IMR-90 (cell line): ENCODE measurements at regions not wholly inside any gene's neighbourhood (a gene's known extent, or its start where the extent isn't known, plus 50 kb on each side); places are given as distances from the start of the nearest gene placed in this dataset.

Experiments used
- ATAC-seq: fragments of 200-7000 bp; cut with Tn5 transposase; 2 replicates; pipeline ENCODE4 v1.9.1; 2020; ENCODE audit warnings: low read depth, mild to moderate bottlenecking, moderate library complexity
- BruUV-seq: library from RNA; stranded (reverse); fragments of 400-500 nt; replicated peaks from 2 replicates; lab custom pipeline; 2021; lab: Mats Ljungman, UMichigan
- CTCF ChIA-PET: fragments of 300-600 bp; formaldehyde crosslinking; extraction: SDS; loops from one replicate; lab custom pipeline; 2021; ENCODE audit warnings: antibody characterized with exemption; lab: Yijun Ruan, JAX
- POLR2A ChIA-PET: fragments of 300-600 bp; sonication (Branson Sonifier 250); formaldehyde crosslinking; loops from one replicate; lab custom pipeline; 2022; ENCODE audit warnings: antibody characterized with exemption; ENCODE audit not compliant: unreplicated experiment; lab: Charles Lee
- DNase-seq: peaks from one replicate; pipeline ENCODE4 v3.0.0; 2013
- H2AFZ ChIP-seq: replicated peaks from 2 replicates; pipeline ENCODE3; 2013; ENCODE audit warnings: low read length, mild to moderate bottlenecking; ENCODE audit not compliant: poor library complexity
- H2AK5ac ChIP-seq: 2 replicates; pipeline ENCODE4 v1.6.1; 2013; ENCODE audit warnings: low read depth, low read length, inconsistent platforms
- H2AK9ac ChIP-seq: replicated peaks from 2 replicates; pipeline ENCODE3; 2013; ENCODE audit warnings: mild to moderate bottlenecking, low read depth, low read length, moderate library complexity; ENCODE audit not compliant: poor library complexity
- H2BK120ac ChIP-seq: 2 replicates; pipeline ENCODE4 v1.6.1; 2013; ENCODE audit warnings: low read depth, low read length, inconsistent platforms
- H2BK15ac ChIP-seq: 3 replicates; pipeline ENCODE4 v1.6.1; 2013; ENCODE audit warnings: low read depth, low read length, inconsistent platforms
- H2BK20ac ChIP-seq: 2 replicates; pipeline ENCODE4 v1.6.1; 2013; ENCODE audit warnings: low read depth, mild to moderate bottlenecking, inconsistent platforms, low read length, moderate library complexity
- H2BK5ac ChIP-seq: 2 replicates; pipeline ENCODE4 v1.6.1; 2013; ENCODE audit warnings: mild to moderate bottlenecking, low read depth, low read length, inconsistent platforms; ENCODE audit not compliant: poor library complexity, severe bottlenecking
- H3K14ac ChIP-seq: replicated peaks from 2 replicates; pipeline ENCODE4 v1.6.1; 2013; ENCODE audit warnings: low read depth, low read length, inconsistent platforms
- H3K18ac ChIP-seq: 2 replicates; pipeline ENCODE4 v1.6.1; 2013; ENCODE audit warnings: low read depth, low read length, control low read depth
- H3K23ac ChIP-seq: 2 replicates; pipeline ENCODE4 v1.6.1; 2013; ENCODE audit warnings: low read depth, low read length, inconsistent platforms
- H3K27ac ChIP-seq: 2 replicates; pipeline ENCODE4 v1.5.1; 2013; ENCODE audit warnings: mild to moderate bottlenecking, control low read depth, low read length; ENCODE audit not compliant: insufficient read depth
- H3K27me3 ChIP-seq: 2 replicates; pipeline ENCODE4 v1.6.1; 2013; ENCODE audit warnings: low read length; ENCODE audit not compliant: control insufficient read depth, insufficient read depth
- H3K36me3 ChIP-seq: 2 replicates; pipeline ENCODE4 v1.6.1; 2013; ENCODE audit warnings: low read length, mixed read lengths; ENCODE audit not compliant: control insufficient read depth, insufficient read depth
- H3K4ac ChIP-seq: 2 replicates; pipeline ENCODE4 v1.6.1; 2013; ENCODE audit warnings: low read depth, low read length, inconsistent platforms
- H3K4me1 ChIP-seq: 2 replicates; pipeline ENCODE4 v1.6.1; 2013; ENCODE audit warnings: low read length, mixed read lengths; ENCODE audit not compliant: control insufficient read depth, insufficient read depth
- H3K4me2 ChIP-seq: 2 replicates; pipeline ENCODE4 v1.6.1; 2013; ENCODE audit warnings: low read depth, mild to moderate bottlenecking, control low read depth, low read length, moderate library complexity
- H3K4me3 ChIP-seq: 2 replicates; pipeline ENCODE4 v1.5.1; 2013; ENCODE audit warnings: low read depth, mild to moderate bottlenecking, control low read depth, low read length, moderate library complexity; ENCODE audit not compliant: insufficient read depth
- H3K56ac ChIP-seq: 2 replicates; pipeline ENCODE4 v1.6.1; 2013; ENCODE audit warnings: low read length, inconsistent platforms; ENCODE audit not compliant: insufficient read depth; ENCODE audit errors: extremely low read depth
- H3K79me1 ChIP-seq, 2 experiments: 2 replicates each; pipeline ENCODE4 v1.6.1; 2013; ENCODE audit warnings: low read length in 2 of 2, inconsistent platforms in 1 of 2, low read depth in 1 of 2
- H3K9ac ChIP-seq: 2 replicates; pipeline ENCODE4 v1.6.1; 2013; ENCODE audit warnings: low read depth, low read length, control low read depth
- H3K9me1 ChIP-seq: 2 replicates; pipeline ENCODE4 v1.6.1; 2013; ENCODE audit warnings: low read length, inconsistent platforms; ENCODE audit not compliant: insufficient read depth
- H3K9me3 ChIP-seq: 2 replicates; pipeline ENCODE4 v1.6.1; 2013; ENCODE audit warnings: low read length; ENCODE audit not compliant: control insufficient read depth, insufficient read depth
- H4K20me1 ChIP-seq: 2 replicates; pipeline ENCODE4 v1.6.1; 2013; ENCODE audit warnings: low read length, inconsistent platforms; ENCODE audit not compliant: insufficient read depth
- H4K5ac ChIP-seq: 2 replicates; pipeline ENCODE4 v1.6.1; 2013; ENCODE audit warnings: mild to moderate bottlenecking, low read depth, low read length, control low read depth
- H4K8ac ChIP-seq, 2 experiments: 2 replicates each; pipeline ENCODE4 v1.6.1; 2013; ENCODE audit warnings: low read depth in 2 of 2, low read length in 2 of 2, control low read depth in 1 of 2, inconsistent platforms in 1 of 2
- H4K91ac ChIP-seq: 2 replicates; pipeline ENCODE4 v1.6.1; 2013; ENCODE audit warnings: low read depth, low read length, inconsistent platforms; ENCODE audit not compliant: insufficient read depth
- BHLHE40 ChIP-seq: fragments of 150-350 bp; IDR thresholded peaks from 2 replicates; pipeline ENCODE4 v1.6.1; 2016; ENCODE audit warnings: mild to moderate bottlenecking, low read depth, low read length
- CEBPB ChIP-seq: IDR thresholded peaks from 2 replicates; pipeline ENCODE4 v1.6.1; 2012; ENCODE audit warnings: low read depth, low read length, improper control_type of control experiment
- ELK1 ChIP-seq: fragments of 150-350 bp; IDR thresholded peaks from 2 replicates; pipeline ENCODE4 v1.6.1; 2016; ENCODE audit warnings: low read depth, mild to moderate bottlenecking, low read length, moderate library complexity, borderline replicate concordance
- FOS ChIP-seq: fragments of 150-350 bp; IDR thresholded peaks from 2 replicates; pipeline ENCODE4 v1.6.1; 2016; ENCODE audit warnings: low read depth, low read length
- MAFK ChIP-seq: IDR thresholded peaks from 2 replicates; pipeline ENCODE4 v1.6.1; 2012; ENCODE audit warnings: low read depth, low read length, improper control_type of control experiment
- MAZ ChIP-seq: IDR thresholded peaks from 2 replicates; pipeline ENCODE4 v1.6.1; 2012; ENCODE audit warnings: low read depth, mild to moderate bottlenecking, low read length, improper control_type of control experiment, moderate library complexity, borderline replicate concordance
- NFE2L2 ChIP-seq: fragments of 150-350 bp; IDR thresholded peaks from 2 replicates; pipeline ENCODE4 v1.6.1; 2016; ENCODE audit warnings: low read depth, mild to moderate bottlenecking, low read length
- POLR2A ChIP-seq: IDR thresholded peaks from 2 replicates; pipeline ENCODE4 v1.6.1; 2012; ENCODE audit warnings: mild to moderate bottlenecking, low read depth, low read length
- USF2 ChIP-seq: fragments of 150-350 bp; IDR thresholded peaks from 2 replicates; pipeline ENCODE4 v1.6.1; 2017; ENCODE audit warnings: mild to moderate bottlenecking, antibody characterized with exemption, low read length, low read depth
- WGBS, 2 experiments: methylation state at CpG; one replicate each; pipeline versions ENCODE4 v1.1.5 to v1.1.7; 2013; ENCODE audit warnings: missing lambda C conversion rate in 2 of 2; ENCODE audit not compliant: insufficient read length in 1 of 2; ENCODE audit errors: extremely low coverage in 2 of 2; 5-methylcytosine and 5-hydroxymethylcytosine counted together
- dilution Hi-C: fragments of 300-500 bp; cut with HindIII; formaldehyde crosslinking; loops from one replicate; pipeline ENCODE4 v1.14.3; 2018; ENCODE audit warnings: low sequenced_read_pairs; ENCODE audit not compliant: unreplicated experiment
- in situ Hi-C: fragments of 300-500 bp; cut with MboI; formaldehyde crosslinking; loops from 3 replicates; pipeline ENCODE4 v1.14.3; 2019; ENCODE audit warnings: low sequenced_read_pairs, inconsistent platforms, mixed read lengths
- intact Hi-C: fragments of 100-400 bp; cut with micrococcal nuclease; formaldehyde crosslinking; loops from 2 replicates; pipeline ENCODE4 v1.10.0; 2022

- Histone ChIP-seq H3K27me3 (no peaks in the 10 kb centered on the region), H3K23ac (no peak overlapping the region), H2BK120ac (no peak overlapping the region), H4K8ac (no peak overlapping the region), H3K4ac (no peak overlapping the region), H4K20me1 (no peaks in the 10 kb centered on the region), H2AFZ (no peak overlapping the region), H3K9me3 (peaks cover 3% of the 10 kb centered on the region; the same call in 1 of the 2 replicates), H2AK5ac (no peak overlapping the region), H3K36me3 (no peaks in the 10 kb centered on the region), H3K9ac (no peak overlapping the region), H3K79me1 (no peaks in the 10 kb centered on the region), H4K91ac (no peak overlapping the region), H3K4me1 (no peaks in the 10 kb centered on the region; the same call in 1 of the 2 replicates), H3K27ac (no peak overlapping the region), H3K18ac (no peak overlapping the region), H3K4me2 (no peak overlapping the region), H2AK9ac (no peak overlapping the region), H2BK5ac (no peak overlapping the region), H3K9me1 (no peaks in the 10 kb centered on the region), H2BK15ac (no peak overlapping the region), H3K4me3 (no peak overlapping the region), H3K14ac (no peak overlapping the region), H4K5ac (no peak overlapping the region), H2BK20ac (no peak overlapping the region), H3K56ac (no peak overlapping the region)
- DNase-seq (no peak), ATAC-seq (no peak)
- dilution Hi-C loops = no loop called here
- WGBS, 2 experiments = no CpG with 5 or more reads among the region's 1 CpG
- CTCF ChIA-PET = no interaction called here
- in situ Hi-C loops = no loop called here
- intact Hi-C loops = no loop called here
- TF ChIP-seq MAFK (no peak), USF2 (no peak), BHLHE40 (no peak), MAZ (no peak), FOS (no peak), POLR2A (no peak), NFE2L2 (no peak), CEBPB (no peak), ELK1 (no peak)
- POLR2A ChIA-PET = no interaction called here
- no TSS peak for BruUV-seq
Measured at GRCh38 chr12:127536833-127537428, 730.0 kb upstream of the TMEM132C start.
